ENCODE measurements at regions not wholly inside any gene's neighbourhood (a gene's known extent, or its start where the extent isn't known, plus 50 kb on each side); places are given as distances from the start of the nearest gene placed in this dataset.

DNA sequence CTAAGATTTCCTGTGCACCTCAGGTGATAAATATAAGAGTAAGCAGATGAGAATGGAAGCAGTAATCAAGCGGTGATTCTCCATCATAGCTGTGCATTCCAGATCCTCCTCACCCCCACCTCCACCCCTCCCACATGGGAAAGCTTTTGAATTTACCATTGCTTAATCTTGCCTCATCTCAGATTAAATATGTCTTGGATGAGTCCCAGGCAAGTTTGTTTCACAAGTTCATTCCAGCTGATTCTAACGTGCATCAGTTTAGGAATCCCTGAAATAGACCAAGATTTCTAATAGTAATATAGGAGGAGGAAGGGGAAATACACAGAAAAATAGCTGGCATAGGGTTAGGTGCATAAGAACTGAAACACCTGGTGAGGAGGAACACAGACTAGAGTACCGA, 396.2 kb upstream of the KIF2B start:
- peaks cover 18% of the 10 kb centered on the region for H3K9me3 Mint-ChIP-seq
- no peak for DNase-seq
- no peak for ATAC-seq
- no peaks in the 10 kb centered on the region for H3K4me1 Mint-ChIP-seq
- H3K4me3 Mint-ChIP-seq: no peak overlapping the region
- no peaks in the 10 kb centered on the region for H3K27me3 Mint-ChIP-seq
- no peaks in the 10 kb centered on the region for H3K36me3 Mint-ChIP-seq (ENCODE audit: low read depth)
- H3K27ac Mint-ChIP-seq: no peak overlapping the region

DNA sequence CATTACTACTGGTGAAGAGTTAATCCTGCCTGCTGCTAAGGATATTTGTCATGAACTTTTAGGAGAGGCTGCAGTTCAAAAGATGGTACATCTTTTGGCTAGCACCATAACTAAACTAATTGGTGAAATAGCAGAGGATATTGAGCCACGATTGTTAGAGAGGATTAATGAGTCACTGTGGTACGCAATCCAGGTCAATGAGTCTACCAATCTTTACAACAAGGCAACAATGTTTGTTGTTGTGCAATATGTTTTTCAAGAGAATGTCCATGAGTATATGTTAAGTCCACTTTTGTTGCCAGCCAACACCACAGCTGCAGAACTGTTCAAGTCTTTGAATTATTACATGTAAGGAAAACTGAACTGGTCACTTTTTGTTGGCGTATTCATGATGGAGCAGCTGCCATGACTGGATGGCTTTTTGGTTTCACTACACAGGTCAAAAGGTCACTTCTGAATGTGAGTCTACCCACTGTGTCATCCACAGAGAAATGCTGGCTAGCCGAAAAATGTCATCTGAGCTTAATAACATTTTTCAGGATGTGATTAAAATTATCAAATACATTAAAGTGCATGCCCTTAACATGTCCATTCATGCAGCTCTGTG, 402.6 kb upstream of the KIF2B start:
- ATAC-seq (no peak), DNase-seq (no peak)
- no peak overlapping the region for H3K27ac Mint-ChIP-seq
- H3K27me3 Mint-ChIP-seq: no peaks in the 10 kb centered on the region
- H3K36me3 Mint-ChIP-seq (ENCODE audit: low read depth): no peaks in the 10 kb centered on the region
- no peak overlapping the region for H3K4me3 Mint-ChIP-seq
- peaks cover 9% of the 10 kb centered on the region for H3K9me3 Mint-ChIP-seq
- H3K4me1 Mint-ChIP-seq: no peaks in the 10 kb centered on the region

DNA sequence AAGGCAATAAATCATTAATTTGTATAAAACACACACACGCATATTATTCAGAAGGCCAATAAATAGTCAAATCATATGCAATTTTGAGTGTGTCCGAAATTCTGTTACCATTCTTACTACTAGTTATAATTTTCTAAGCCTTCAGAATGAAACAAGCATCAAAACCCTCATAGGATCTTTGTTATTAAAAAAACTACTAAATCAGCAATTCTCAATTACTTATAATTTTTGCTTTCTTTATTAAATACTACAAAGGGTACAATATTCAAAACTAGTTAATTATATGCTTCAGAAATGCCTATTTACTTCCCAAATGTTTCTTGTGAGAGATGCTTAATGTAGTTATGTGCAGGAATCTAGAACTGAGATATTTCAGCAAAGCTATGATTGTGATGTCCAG, 413.1 kb upstream of the KIF2B start:
- Mint-ChIP-seq H3K27me3 (no peaks in the 10 kb centered on the region), H3K4me3 (no peak overlapping the region), H3K36me3 (ENCODE audit: low read depth) (no peaks in the 10 kb centered on the region), H3K4me1 (no peaks in the 10 kb centered on the region), H3K9me3 (peaks cover 14% of the 10 kb centered on the region), H3K27ac (no peak overlapping the region)
- DNase-seq: no peak
- ATAC-seq: no peak

DNA sequence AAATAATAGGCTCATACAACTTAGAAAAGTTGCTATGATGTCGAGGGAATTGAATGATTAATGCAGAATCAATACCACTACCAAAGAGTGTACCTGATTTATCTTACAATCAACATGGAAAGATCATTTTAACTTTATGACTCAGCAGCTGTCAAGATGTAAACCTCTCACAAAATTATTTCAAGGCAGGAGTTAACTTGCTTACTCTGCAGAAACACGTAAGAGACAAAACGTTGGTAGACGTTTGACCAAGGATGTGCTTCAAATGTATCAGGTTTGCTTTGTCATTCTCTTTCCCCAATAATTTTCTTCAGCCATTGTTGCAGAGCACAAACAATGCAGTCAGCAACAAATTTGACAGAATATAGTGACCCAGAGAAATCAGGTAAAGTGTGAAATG, 415.8 kb upstream of the KIF2B start:
- no peaks in the 10 kb centered on the region for H3K36me3 Mint-ChIP-seq (ENCODE audit: low read depth)

DNA sequence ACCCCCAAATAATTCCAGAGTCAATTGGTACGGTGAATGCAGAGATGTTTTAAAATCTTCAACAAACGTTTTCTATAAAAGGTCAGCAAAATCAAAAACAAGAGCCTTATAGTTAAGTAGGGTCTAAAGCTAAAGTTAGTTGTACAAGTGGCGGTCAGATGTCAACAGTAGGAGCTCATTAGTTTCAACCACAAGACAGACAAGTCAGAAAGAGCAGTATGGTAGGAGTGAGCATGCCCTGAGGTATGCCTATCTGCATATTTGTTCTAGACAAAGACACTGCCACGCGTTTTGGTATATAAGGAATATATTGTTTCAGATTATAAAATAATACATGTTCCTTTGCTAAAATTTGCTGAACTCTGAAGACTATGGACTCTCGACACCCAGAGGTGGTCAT, 431.5 kb upstream of the KIF2B start:
- H3K9me3 Mint-ChIP-seq: peaks cover 4% of the 10 kb centered on the region
- ATAC-seq (no peak), DNase-seq (no peak)
- H3K4me3 Mint-ChIP-seq: no peak overlapping the region
- no peaks in the 10 kb centered on the region for H3K27me3 Mint-ChIP-seq
- no peaks in the 10 kb centered on the region for H3K36me3 Mint-ChIP-seq (ENCODE audit: low read depth)
- no peaks in the 10 kb centered on the region for H3K4me1 Mint-ChIP-seq
- no peak overlapping the region for H3K27ac Mint-ChIP-seq

More for the DNA sequence above, 415.8 kb upstream of the KIF2B start:
- no peak overlapping the region for H3K4me3 Mint-ChIP-seq
- DNase-seq: no peak
- H3K9me3 Mint-ChIP-seq: peaks cover 18% of the 10 kb centered on the region
- H3K4me1 Mint-ChIP-seq: no peaks in the 10 kb centered on the region
- H3K27me3 Mint-ChIP-seq: no peaks in the 10 kb centered on the region
- no peak for ATAC-seq
- H3K27ac Mint-ChIP-seq: no peak overlapping the region

DNA sequence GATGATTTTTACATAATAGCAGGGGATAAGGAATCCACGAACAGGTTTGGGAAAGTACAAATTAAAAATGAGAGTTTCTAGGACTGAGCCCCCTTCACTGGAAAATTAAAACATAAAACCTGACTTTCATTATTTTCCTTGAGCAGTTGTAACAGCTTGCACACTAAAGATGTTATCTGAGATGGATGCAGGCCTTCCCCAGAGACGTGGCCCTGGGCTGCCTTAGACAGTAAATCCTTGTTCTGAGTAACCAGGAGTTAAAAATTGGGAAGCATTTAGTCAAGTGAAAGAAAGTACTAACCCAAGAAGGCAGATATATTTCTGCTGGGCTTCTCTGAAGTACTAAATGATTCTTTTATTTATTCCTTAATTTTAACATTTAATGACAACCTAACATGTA, 432.2 kb upstream of the KIF2B start:
- Mint-ChIP-seq H3K27me3 (no peaks in the 10 kb centered on the region), H3K9me3 (peaks cover 4% of the 10 kb centered on the region), H3K4me1 (no peaks in the 10 kb centered on the region), H3K36me3 (ENCODE audit: low read depth) (no peaks in the 10 kb centered on the region), H3K27ac (no peak overlapping the region), H3K4me3 (no peak overlapping the region)
- DNase-seq (no peak), ATAC-seq (no peak)

DNA sequence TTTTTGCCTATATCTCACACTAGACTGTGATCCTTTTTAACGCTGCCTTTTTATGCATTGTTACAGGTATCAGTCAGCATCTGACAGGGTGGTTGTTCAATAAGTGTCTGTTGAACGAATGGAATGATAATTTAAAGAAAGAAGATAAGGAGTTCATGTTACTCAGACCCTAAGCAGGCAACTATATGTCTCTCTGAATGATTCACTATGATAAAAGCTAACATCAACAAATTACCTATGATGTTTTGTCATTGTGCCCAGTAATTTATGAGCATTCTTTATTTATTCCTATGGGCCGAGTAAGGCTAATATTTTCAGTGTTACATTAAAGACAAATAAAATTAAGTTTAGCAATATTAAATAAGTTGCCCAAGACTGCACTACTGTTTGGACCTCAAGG, 435.0 kb upstream of the KIF2B start:
- DNase-seq: no peak
- no peak for ATAC-seq
- Mint-ChIP-seq H3K36me3 (ENCODE audit: low read depth) (no peaks in the 10 kb centered on the region), H3K4me1 (no peaks in the 10 kb centered on the region), H3K4me3 (no peak overlapping the region), H3K27ac (no peak overlapping the region), H3K9me3 (peaks cover 10% of the 10 kb centered on the region), H3K27me3 (no peaks in the 10 kb centered on the region)

DNA sequence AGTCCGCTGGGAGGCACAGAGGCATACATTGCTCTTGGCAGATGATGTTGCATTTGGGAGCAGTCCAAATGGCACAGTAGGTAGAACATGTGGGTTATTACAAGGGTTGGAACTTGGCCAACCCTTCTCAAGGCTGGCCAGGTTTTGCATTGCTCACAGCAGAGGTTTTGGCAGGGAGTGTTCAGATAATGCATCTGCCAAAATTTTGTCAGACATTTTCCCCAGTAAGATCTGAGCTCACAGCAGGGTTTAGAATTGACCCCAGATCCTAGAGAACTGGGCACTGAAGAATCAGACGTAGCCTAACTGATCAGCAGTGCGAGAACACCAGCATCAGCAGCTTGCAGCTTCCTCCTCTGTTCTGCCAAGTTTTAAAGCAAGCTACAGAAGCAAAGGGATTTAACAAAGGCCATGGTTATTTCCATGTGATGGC, 468.8 kb upstream of the KIF2B start:
- no peaks in the 10 kb centered on the region for H3K4me1 Mint-ChIP-seq
- H3K9me3 Mint-ChIP-seq: peaks cover 7% of the 10 kb centered on the region
- H3K27ac Mint-ChIP-seq: no peak overlapping the region
- H3K4me3 Mint-ChIP-seq: no peak overlapping the region
- no peaks in the 10 kb centered on the region for H3K36me3 Mint-ChIP-seq (ENCODE audit: low read depth)
- H3K27me3 Mint-ChIP-seq: no peaks in the 10 kb centered on the region
- DNase-seq (no peak), ATAC-seq (no peak)

DNA sequence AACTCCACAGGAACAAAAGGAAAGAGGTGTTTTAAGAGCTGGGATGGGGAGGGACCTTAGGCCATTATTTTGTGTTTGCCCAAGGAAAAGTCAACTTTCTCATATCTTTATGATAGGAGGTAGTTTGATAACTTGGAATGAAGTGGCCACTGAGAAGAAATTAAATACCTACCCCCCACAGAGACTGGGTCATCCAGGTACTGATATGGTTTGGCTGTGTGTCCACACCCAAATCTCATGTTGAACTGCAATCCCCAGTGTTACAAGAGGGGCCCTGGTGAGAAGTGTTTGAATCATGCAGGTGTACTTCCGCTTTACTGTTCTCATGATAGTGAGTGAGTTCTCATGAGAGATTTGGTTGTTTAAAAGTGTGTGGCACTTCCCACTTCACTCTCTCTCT, 477.9 kb upstream of the KIF2B start:
- H3K9me3 Mint-ChIP-seq: peaks cover 9% of the 10 kb centered on the region
- H3K27me3 Mint-ChIP-seq: no peaks in the 10 kb centered on the region
- no peak overlapping the region for H3K4me3 Mint-ChIP-seq
- DNase-seq (no peak), ATAC-seq (no peak)
- H3K27ac Mint-ChIP-seq: no peak overlapping the region
- no peaks in the 10 kb centered on the region for H3K36me3 Mint-ChIP-seq (ENCODE audit: low read depth)
- H3K4me1 Mint-ChIP-seq: no peaks in the 10 kb centered on the region

DNA sequence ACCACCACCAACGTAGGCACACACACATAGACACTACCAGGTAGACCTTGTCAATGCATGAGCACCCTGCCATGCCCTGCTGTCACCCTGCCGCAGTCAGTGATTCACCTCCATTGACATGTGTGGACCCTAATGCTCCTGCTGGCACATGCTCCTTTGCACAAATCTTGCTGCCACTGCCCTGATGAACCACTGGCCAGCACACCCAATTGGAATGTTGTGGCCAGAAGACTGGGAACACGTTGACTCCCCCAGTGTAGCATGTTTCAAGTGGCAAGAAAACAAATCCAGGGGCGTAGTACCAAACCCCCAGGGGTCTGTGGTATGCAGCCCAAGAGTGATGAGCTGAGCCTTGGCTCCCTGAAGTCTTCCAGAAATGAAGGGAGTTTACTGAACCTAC, 486.4 kb upstream of the KIF2B start:
- no peak for ATAC-seq
- H3K36me3 Mint-ChIP-seq (ENCODE audit: low read depth): no peaks in the 10 kb centered on the region
- no peak for DNase-seq
- H3K4me1 Mint-ChIP-seq: no peaks in the 10 kb centered on the region
- no peak overlapping the region for H3K4me3 Mint-ChIP-seq
- H3K27ac Mint-ChIP-seq: no peak overlapping the region
- peaks cover 15% of the 10 kb centered on the region for H3K9me3 Mint-ChIP-seq
- H3K27me3 Mint-ChIP-seq: no peaks in the 10 kb centered on the region

DNA sequence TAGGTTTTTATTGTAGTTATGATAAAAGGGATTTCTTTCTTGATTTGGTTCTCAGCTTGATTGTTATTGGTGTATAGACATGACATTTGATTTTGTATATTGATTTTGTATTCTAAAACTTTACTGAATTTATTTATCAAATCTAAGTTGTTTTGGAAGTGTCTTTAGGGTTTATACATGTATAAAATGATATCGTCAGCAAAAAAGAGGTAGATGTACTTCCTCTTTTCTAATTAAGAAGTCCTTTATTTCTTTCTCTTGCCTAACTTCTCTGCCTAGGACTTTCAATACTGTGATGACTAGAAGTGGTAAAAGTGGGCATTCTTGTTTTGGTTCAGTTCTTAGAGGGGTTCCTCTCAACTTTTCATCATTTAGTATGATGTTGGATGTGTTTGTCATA, 487.3 kb upstream of the KIF2B start:
- no peak overlapping the region for H3K4me3 Mint-ChIP-seq
- no peak for ATAC-seq
- no peaks in the 10 kb centered on the region for H3K4me1 Mint-ChIP-seq
- no peaks in the 10 kb centered on the region for H3K36me3 Mint-ChIP-seq (ENCODE audit: low read depth)
- no peak overlapping the region for H3K27ac Mint-ChIP-seq
- H3K9me3 Mint-ChIP-seq: peaks cover 11% of the 10 kb centered on the region
- DNase-seq: no peak
- H3K27me3 Mint-ChIP-seq: no peaks in the 10 kb centered on the region

DNA sequence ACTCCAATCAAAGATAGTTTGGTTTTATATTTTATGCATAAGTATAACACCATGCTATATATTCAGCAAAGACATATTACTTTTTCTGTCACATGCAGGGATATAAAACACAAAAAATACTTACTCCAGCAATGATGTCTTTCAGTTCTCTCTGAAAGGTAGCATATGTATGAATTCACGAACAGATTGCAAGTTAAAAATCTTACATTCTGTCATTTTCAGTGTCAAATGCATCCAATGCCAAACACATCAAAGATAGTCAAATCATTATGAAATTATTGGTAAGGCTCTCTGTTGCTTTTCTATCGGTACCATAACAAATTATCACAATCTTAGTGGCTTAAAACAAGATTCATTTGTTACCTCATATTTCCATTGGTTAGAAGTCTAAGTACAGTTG, 492.0 kb upstream of the KIF2B start:
- Mint-ChIP-seq H3K27ac (no peak overlapping the region), H3K4me1 (no peaks in the 10 kb centered on the region), H3K27me3 (no peaks in the 10 kb centered on the region), H3K9me3 (peaks cover 20% of the 10 kb centered on the region), H3K4me3 (no peak overlapping the region), H3K36me3 (ENCODE audit: low read depth) (no peaks in the 10 kb centered on the region)
- ATAC-seq (no peak), DNase-seq (no peak)

DNA sequence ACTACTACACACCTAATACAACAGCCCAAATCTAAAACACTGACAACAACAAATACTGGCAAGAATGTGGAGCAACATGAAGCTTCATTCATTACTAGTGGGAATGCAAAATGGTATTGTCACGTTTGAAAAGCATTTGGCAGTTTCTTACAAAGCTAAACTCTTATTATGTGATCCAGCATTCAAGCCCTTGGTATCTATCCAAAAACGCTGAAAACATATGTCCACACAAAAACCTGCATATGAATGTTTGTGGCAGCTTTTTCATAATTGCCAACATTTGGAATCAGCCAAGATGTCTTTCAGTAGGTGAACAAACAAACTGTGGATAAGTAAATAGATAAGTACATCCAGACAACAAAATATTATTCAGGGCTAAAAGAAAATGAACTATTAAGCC, 501.1 kb upstream of the KIF2B start:
- ATAC-seq (no peak), DNase-seq (no peak)
- peaks cover 21% of the 10 kb centered on the region for H3K9me3 Mint-ChIP-seq
- no peaks in the 10 kb centered on the region for H3K4me1 Mint-ChIP-seq
- H3K4me3 Mint-ChIP-seq: no peak overlapping the region
- no peaks in the 10 kb centered on the region for H3K36me3 Mint-ChIP-seq (ENCODE audit: low read depth)
- no peak overlapping the region for H3K27ac Mint-ChIP-seq
- no peaks in the 10 kb centered on the region for H3K27me3 Mint-ChIP-seq

DNA sequence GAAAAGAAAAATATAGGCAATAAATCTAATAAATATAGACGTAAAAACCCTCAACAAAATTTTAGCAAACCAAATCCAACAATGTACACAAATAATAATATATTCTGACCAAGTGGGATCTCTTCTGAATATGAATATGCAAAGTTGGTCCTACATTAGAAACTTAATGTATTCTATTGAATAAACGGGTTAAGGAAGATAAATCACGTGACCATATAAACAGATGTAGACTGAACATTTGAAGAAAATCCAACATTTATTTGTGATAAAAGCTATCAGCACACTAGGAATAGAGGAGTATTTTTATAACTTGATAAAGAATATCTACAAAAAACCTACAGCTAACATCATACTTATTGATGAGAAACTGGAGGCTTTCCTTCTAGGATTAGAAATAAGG, 502.8 kb upstream of the KIF2B start:
- Mint-ChIP-seq H3K9me3 (peaks cover 16% of the 10 kb centered on the region), H3K4me3 (no peak overlapping the region), H3K4me1 (no peaks in the 10 kb centered on the region), H3K27me3 (no peaks in the 10 kb centered on the region), H3K27ac (no peak overlapping the region), H3K36me3 (ENCODE audit: low read depth) (no peaks in the 10 kb centered on the region)
- ATAC-seq (no peak), DNase-seq (no peak)

DNA sequence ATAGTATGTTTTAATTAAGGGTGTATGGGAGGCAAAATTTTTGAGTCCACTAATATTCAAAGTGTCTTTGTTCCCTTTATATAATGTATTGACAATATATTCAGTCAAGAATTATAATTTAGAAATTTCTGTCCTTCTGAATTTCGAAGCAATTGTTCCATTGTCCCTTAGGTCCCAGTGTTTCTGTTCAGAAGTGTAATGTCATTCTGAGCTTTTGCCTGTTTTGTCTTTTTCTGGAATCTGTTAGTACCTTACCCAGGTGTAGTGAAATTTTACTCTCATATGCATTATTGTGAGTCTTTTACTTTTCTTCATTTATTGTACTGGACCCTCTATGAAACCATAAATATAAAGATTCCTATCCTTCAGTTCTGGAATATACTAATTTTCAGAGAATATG, 505.7 kb upstream of the KIF2B start:
- Mint-ChIP-seq H3K9me3 (peaks cover 11% of the 10 kb centered on the region), H3K4me1 (no peaks in the 10 kb centered on the region), H3K27ac (no peak overlapping the region), H3K27me3 (no peaks in the 10 kb centered on the region), H3K4me3 (no peak overlapping the region), H3K36me3 (ENCODE audit: low read depth) (no peaks in the 10 kb centered on the region)
- DNase-seq (no peak), ATAC-seq (no peak)

DNA sequence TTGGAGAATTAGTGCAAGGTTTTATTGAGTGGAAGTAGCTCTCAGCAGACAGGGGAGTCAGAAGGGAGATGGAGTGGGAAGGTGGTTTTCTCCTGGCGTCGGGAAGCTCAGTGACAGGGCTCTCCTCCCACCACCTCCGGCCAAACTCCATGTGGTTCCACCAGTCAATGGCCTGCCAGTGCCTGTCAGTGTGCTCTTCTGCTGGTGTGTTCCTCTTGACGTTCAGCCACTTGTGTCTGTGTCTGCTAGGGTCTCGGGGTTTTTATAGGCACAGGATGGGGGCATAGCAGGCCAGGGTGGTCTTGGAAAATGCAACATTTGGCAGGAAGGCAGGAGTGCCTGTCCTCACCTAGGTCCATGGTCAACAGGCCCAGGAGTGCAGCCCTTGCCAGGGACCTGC, 506.7 kb upstream of the KIF2B start:
- no peaks in the 10 kb centered on the region for H3K36me3 Mint-ChIP-seq (ENCODE audit: low read depth)
- H3K27ac Mint-ChIP-seq: no peak overlapping the region
- no peaks in the 10 kb centered on the region for H3K27me3 Mint-ChIP-seq
- no peaks in the 10 kb centered on the region for H3K4me1 Mint-ChIP-seq
- DNase-seq (no peak), ATAC-seq (no peak)
- peaks cover 11% of the 10 kb centered on the region for H3K9me3 Mint-ChIP-seq
- no peak overlapping the region for H3K4me3 Mint-ChIP-seq
